ENCODE measurements at regions not wholly inside any gene's neighbourhood (a gene's known extent, or its start where the extent isn't known, plus 50 kb on each side); places are given as distances from the start of the nearest gene placed in this dataset.
"Not testable (repeated sequence)": the region's sequence is repeated elsewhere in the genome, so short reads cannot be mapped to it uniquely, and the experiment has no call there.

GRCh38 chr14:28599191-28599590, 167.4 kb upstream of the FOXG1 start:
- ATAC-seq (ENCODE audit: poor library complexity) = no peak
- intact Hi-C loops (cut with DNase I) = no loop called here
- DNase-seq = no peak

GRCh38 chr14:28599605-28600004, 167.0 kb upstream of the FOXG1 start:
- no peak for ATAC-seq (ENCODE audit: poor library complexity)
- intact Hi-C loops (cut with DNase I) = no loop called here
- DNase-seq = no peak

- no peak for DNase-seq
- no peak for ATAC-seq (ENCODE audit: poor library complexity)
- intact Hi-C loops (cut with DNase I) = no loop called here
These were observed 163.0 kb upstream of the FOXG1 start for GRCh38 chr14:28603606-28604005.

- ATAC-seq (ENCODE audit: poor library complexity) (no peak), DNase-seq (no peak)
- intact Hi-C loops (cut with DNase I) = no loop called here
These were observed 158.9 kb upstream of the FOXG1 start for GRCh38 chr14:28607661-28608060.

GRCh38 chr14:28608443-28608842, 158.1 kb upstream of the FOXG1 start:
- intact Hi-C loops (cut with DNase I) = no loop called here
- ATAC-seq (ENCODE audit: poor library complexity) = no peak

GRCh38 chr14:28608851-28609828, 157.4 kb upstream of the FOXG1 start:
- intact Hi-C loops (cut with DNase I) = no loop called here
- ATAC-seq (ENCODE audit: poor library complexity) (no peak), DNase-seq (no peak)

More at GRCh38 chr14:28608443-28608842, 158.1 kb upstream of the FOXG1 start:
- no peak for DNase-seq

GRCh38 chr14:28612414-28612813, 154.2 kb upstream of the FOXG1 start:
- intact Hi-C loops (cut with DNase I) = no loop called here
- no peak for ATAC-seq (ENCODE audit: poor library complexity)
- DNase-seq = no peak

GRCh38 chr14:28613532-28613931, 153.1 kb upstream of the FOXG1 start:
- DNase-seq (no peak), ATAC-seq (ENCODE audit: poor library complexity) (no peak)
- intact Hi-C loops (cut with DNase I) = no loop called here

- intact Hi-C loops (cut with DNase I) = no loop called here
These were observed 139.8 kb upstream of the FOXG1 start for GRCh38 chr14:28626780-28627179.

GRCh38 chr14:28629328-28630004, 137.1 kb upstream of the FOXG1 start:
- intact Hi-C loops (cut with DNase I) = no loop called here
- DNase-seq = no peak
- no peak for ATAC-seq (ENCODE audit: poor library complexity)

More at GRCh38 chr14:28626780-28627179, 139.8 kb upstream of the FOXG1 start:
- ATAC-seq (ENCODE audit: poor library complexity) = no peak
- DNase-seq = no peak

GRCh38 chr14:28630100-28630499, 136.5 kb upstream of the FOXG1 start:
- DNase-seq (no peak), ATAC-seq (ENCODE audit: poor library complexity) (no peak)
- intact Hi-C loops (cut with DNase I) = no loop called here

- DNase-seq = no peak
- no peak for ATAC-seq (ENCODE audit: poor library complexity)
- intact Hi-C loops (cut with DNase I) = no loop called here
These were observed 131.2 kb upstream of the FOXG1 start for GRCh38 chr14:28635387-28635786.

- intact Hi-C loops (cut with DNase I); DNase-seq; ATAC-seq (ENCODE audit: poor library complexity): not testable (repeated sequence)
These were observed 130.8 kb upstream of the FOXG1 start for GRCh38 chr14:28635816-28636215.

- ATAC-seq (ENCODE audit: poor library complexity); DNase-seq; intact Hi-C loops (cut with DNase I): not testable (repeated sequence)
These were observed 125.4 kb upstream of the FOXG1 start for GRCh38 chr14:28641189-28641588.

GRCh38 chr14:28651148-28651547, 115.4 kb upstream of the FOXG1 start:
- ATAC-seq (ENCODE audit: poor library complexity) (no peak), DNase-seq (no peak)
- intact Hi-C loops (cut with DNase I) = no loop called here

GRCh38 chr14:28652782-28653181, 113.8 kb upstream of the FOXG1 start:
- intact Hi-C loops (cut with DNase I) = no loop called here
- DNase-seq = no peak
- no peak for ATAC-seq (ENCODE audit: poor library complexity)

GRCh38 chr14:28653521-28653920, 113.1 kb upstream of the FOXG1 start:
- ATAC-seq (ENCODE audit: poor library complexity) (no peak), DNase-seq (no peak)
- intact Hi-C loops (cut with DNase I) = no loop called here

GRCh38 chr14:28656704-28657255, 109.8 kb upstream of the FOXG1 start:
- intact Hi-C loops (cut with DNase I) = no loop called here
- ATAC-seq (ENCODE audit: poor library complexity) (no peak), DNase-seq (no peak)

GRCh38 chr14:28661171-28661772, 105.3 kb upstream of the FOXG1 start:
- DNase-seq (no peak), ATAC-seq (ENCODE audit: poor library complexity) (no peak)
- intact Hi-C loops (cut with DNase I) = no loop called here
